GM12891 (cell line): ENCODE measurements at regions not wholly inside any gene's neighbourhood (a gene's known extent, or its start where the extent isn't known, plus 50 kb on each side); places are given as distances from the start of the nearest gene placed in this dataset.

Experiments
- POLR2A ChIP-seq: IDR thresholded peaks from 2 replicates; pipeline ENCODE4 v1.6.1; 2011; ENCODE audit warnings: low read depth, low read length, control low read depth
- POLR2AphosphoS5 ChIP-seq: IDR thresholded peaks from 2 replicates; pipeline ENCODE4 v1.6.1; 2011; ENCODE audit warnings: low read depth, low read length, control low read depth

DNA sequence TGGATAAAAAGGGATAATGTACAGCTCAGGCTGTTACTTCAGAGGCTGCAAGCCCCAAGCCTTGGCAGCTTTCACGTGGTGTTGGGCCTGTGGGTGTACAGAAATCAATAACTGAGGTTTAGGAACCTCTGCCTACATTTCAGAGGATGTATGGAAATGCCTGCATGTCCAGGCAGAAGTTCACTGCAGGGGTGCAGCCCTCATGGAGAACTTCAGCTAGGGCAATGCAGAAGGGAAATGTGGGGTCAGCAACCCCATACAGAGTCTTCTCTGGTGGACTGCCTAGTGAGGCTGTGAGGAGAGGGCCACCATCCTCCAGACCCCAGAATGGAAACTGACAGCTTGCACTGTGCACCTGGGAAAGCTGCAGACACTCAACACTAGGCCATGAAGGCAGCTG, 1350.3 kb downstream of the ROBO2 start:
- no peak for TF ChIP-seq POLR2AphosphoS5
- TF ChIP-seq POLR2A, result no peak
